Parathyroid adenoma (tissue), 2 donors: ENCODE measurements at regions not wholly inside any gene's neighbourhood (a gene's known extent, or its start where the extent isn't known, plus 50 kb on each side); places are given as distances from the start of the nearest gene placed in this dataset.
"Not testable (repeated sequence)": the region's sequence is repeated elsewhere in the genome, so short reads cannot be mapped to it uniquely, and the experiment has no call there.

Experiments
- H2AFZ ChIP-seq: fragments of 300-600 bp; sonication (generic); one replicate; pipeline ENCODE4 v1.7.0; 2017; ENCODE audit warnings: antibody characterized with exemption, mild to moderate bottlenecking
- H3K27ac ChIP-seq: fragments of 300-600 bp; sonication (generic); one replicate; pipeline ENCODE4 v1.7.0; 2017
- H3K27me3 ChIP-seq: fragments of 300-600 bp; sonication (generic); one replicate; pipeline ENCODE4 v1.7.0; 2017; ENCODE audit warnings: low read length; ENCODE audit not compliant: control insufficient read depth, insufficient read depth
- H3K36me3 ChIP-seq: fragments of 300-600 bp; sonication (generic); one replicate; pipeline ENCODE4 v1.7.0; 2017; ENCODE audit warnings: low read length; ENCODE audit not compliant: control insufficient read depth, insufficient read depth
- H3K4me1 ChIP-seq: fragments of 300-600 bp; sonication (generic); one replicate; pipeline ENCODE4 v1.7.0; 2017; ENCODE audit warnings: control low read depth
- H3K4me2 ChIP-seq: fragments of 300-600 bp; sonication (generic); one replicate; pipeline ENCODE4 v1.7.0; 2017; ENCODE audit warnings: low read length
- H3K4me3 ChIP-seq: fragments of 300-600 bp; sonication (generic); one replicate; pipeline ENCODE4 v1.7.0; 2017; ENCODE audit warnings: low read depth, low read length
- H3K79me2 ChIP-seq: fragments of 300-600 bp; sonication (generic); one replicate; pipeline ENCODE4 v1.7.0; 2017; ENCODE audit warnings: control low read depth
- H3K9ac ChIP-seq: fragments of 300-600 bp; sonication (generic); one replicate; pipeline ENCODE4 v1.7.0; 2017; ENCODE audit warnings: mild to moderate bottlenecking
- H3K9me3 ChIP-seq: fragments of 300-600 bp; sonication (generic); one replicate; pipeline ENCODE4 v1.7.0; 2017; ENCODE audit warnings: low read length; ENCODE audit not compliant: control insufficient read depth
- TF ChIP-seq, protein P1 (sequence below): fragments of 300-600 bp; sonication (generic); IDR thresholded peaks from one replicate; pipeline ENCODE4 v1.7.0; 2017; ENCODE audit warnings: antibody characterized with exemption, mild to moderate bottlenecking
- donor health status: primary hyperparathyroidism.

DNA sequence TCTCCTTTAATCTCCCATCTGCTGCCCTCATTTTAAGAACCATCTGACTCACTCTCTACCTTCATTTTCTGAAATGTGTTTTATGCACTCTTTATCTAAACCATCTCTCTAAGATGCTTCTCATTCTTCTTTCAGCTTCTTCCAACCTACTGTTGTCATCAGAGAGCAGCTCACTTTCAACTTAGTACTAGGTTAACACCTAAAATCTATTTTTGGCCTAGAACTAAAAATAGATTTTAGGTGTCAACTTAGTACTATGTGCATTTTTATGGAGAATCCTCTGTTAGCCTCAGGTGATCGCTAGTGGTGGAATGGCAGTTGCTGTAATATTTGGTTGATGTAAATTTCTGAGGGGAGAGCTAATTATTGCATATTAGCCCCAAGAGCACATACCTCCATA lies 277.1 kb downstream of the KCNJ2 start:
- no peaks in the 10 kb centered on the region for H3K79me2 ChIP-seq
- TF ChIP-seq, protein P1, sequence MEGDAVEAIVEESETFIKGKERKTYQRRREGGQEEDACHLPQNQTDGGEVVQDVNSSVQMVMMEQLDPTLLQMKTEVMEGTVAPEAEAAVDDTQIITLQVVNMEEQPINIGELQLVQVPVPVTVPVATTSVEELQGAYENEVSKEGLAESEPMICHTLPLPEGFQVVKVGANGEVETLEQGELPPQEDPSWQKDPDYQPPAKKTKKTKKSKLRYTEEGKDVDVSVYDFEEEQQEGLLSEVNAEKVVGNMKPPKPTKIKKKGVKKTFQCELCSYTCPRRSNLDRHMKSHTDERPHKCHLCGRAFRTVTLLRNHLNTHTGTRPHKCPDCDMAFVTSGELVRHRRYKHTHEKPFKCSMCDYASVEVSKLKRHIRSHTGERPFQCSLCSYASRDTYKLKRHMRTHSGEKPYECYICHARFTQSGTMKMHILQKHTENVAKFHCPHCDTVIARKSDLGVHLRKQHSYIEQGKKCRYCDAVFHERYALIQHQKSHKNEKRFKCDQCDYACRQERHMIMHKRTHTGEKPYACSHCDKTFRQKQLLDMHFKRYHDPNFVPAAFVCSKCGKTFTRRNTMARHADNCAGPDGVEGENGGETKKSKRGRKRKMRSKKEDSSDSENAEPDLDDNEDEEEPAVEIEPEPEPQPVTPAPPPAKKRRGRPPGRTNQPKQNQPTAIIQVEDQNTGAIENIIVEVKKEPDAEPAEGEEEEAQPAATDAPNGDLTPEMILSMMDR = no peak
- no peaks in the 10 kb centered on the region for H3K36me3 ChIP-seq
- H2AFZ ChIP-seq = no peak overlapping the region
- no peaks in the 10 kb centered on the region for H3K27me3 ChIP-seq
- no peak overlapping the region for H3K9ac ChIP-seq
- peaks cover 11% of the 10 kb centered on the region for H3K4me1 ChIP-seq
- no peak overlapping the region for H3K4me2 ChIP-seq
- H3K4me3 ChIP-seq = no peak overlapping the region
- no peak overlapping the region for H3K27ac ChIP-seq
- no peaks in the 10 kb centered on the region for H3K9me3 ChIP-seq

DNA sequence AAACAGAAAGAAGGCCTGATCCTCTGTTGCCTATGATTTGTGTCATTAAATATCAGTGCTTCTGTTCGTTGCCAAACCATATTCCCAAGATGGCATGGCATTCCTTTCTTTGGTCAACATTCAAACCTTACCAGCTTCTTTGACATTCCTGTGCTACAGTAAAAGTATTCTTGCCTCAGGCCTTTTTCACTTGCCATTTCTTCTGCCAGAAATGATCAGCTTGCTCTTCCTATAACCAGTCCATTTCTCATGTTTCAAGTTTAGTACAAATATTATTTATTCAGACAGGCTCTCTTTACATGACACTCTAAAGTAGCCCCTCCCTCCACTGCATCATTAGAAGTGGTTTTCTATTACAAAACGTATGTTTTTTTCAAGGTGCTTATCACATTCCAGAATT lies 278.3 kb downstream of the KCNJ2 start:
- no peaks in the 10 kb centered on the region for H3K36me3 ChIP-seq
- TF ChIP-seq, protein P1 = no peak
- peak overlapping the region; percentile 57 for H2AFZ ChIP-seq
- no peaks in the 10 kb centered on the region for H3K27me3 ChIP-seq
- no peak overlapping the region for H3K4me2 ChIP-seq
- no peak overlapping the region for H3K27ac ChIP-seq
- H3K79me2 ChIP-seq = no peaks in the 10 kb centered on the region
- no peak overlapping the region for H3K4me3 ChIP-seq
- no peaks in the 10 kb centered on the region for H3K9me3 ChIP-seq
- peaks cover 11% of the 10 kb centered on the region for H3K4me1 ChIP-seq
- H3K9ac ChIP-seq = no peak overlapping the region

DNA sequence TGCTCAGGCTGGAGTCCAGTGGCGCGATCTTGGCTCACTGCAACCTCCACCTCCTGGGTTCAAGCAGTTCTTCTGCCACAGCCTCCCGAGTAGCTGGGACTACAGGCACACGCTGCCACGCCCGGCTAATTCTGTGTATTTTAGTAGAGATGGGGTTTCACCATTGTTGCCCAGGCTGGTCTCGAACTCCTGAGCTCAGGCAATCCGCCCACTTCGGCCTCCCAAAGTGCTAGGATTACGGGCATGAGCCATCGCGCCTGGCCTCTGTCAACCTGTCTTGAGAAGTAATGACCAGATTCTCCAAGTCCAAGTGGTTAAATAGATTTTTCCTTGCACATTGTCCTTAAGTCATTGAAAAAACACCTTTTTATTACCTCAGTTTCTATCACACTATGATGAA lies 283.7 kb downstream of the KCNJ2 start:
- not testable (repeated sequence) for H3K27ac ChIP-seq, H3K79me2 ChIP-seq, H3K9ac ChIP-seq, H3K9me3 ChIP-seq, H3K4me2 ChIP-seq, H3K4me1 ChIP-seq, H3K4me3 ChIP-seq, H2AFZ ChIP-seq, H3K27me3 ChIP-seq, H3K36me3 ChIP-seq

DNA sequence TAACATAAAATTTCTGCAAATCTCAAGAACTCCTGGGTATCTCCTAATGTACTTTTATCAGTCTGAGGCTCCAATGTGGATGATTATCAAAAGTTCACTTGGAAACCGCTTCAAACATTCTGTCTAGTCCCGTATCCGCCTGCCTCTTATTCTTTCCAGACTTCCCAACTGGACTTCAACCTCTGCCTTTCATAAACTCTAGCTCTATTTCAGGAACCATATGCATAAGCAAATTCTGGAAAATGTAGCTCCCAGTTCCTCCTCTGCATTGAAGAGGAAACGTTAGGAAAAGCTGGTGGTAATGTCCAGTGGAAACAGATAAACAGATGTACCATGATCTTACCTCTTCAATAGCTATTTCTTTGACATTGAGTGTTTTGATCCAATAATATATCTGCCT lies 285.0 kb downstream of the KCNJ2 start:
- TF ChIP-seq, protein P1 = no peak

DNA sequence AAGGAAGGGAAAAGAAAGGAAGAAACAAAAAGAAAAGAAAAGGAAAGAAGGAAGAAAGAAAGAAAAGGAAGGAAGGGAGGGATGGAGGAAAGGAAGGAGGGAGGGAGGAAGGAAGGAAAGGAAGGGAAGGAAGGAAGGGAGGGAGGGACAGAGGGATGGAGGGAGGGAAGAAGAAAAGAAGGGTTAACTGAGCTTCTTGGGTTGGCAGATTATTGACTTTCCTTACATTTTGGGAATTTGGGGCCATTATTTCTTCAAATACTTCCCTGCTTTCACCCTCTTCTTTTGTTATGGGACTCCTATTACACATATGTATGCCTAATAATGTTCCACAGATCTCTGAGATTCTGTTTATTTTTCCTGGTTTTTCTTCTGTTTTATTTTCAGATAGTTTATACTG lies 285.6 kb downstream of the KCNJ2 start:
- TF ChIP-seq, protein P1 = no peak
- Histone ChIP-seq H2AFZ (no peak overlapping the region), H3K9me3 (no peaks in the 10 kb centered on the region), H3K4me2 (no peak overlapping the region), H3K36me3 (no peaks in the 10 kb centered on the region), H3K4me3 (no peak overlapping the region), H3K9ac (no peak overlapping the region), H3K27me3 (no peaks in the 10 kb centered on the region), H3K4me1 (peaks cover 3% of the 10 kb centered on the region), H3K79me2 (no peaks in the 10 kb centered on the region), H3K27ac (no peak overlapping the region)

More for the DNA sequence above, 285.0 kb downstream of the KCNJ2 start:
- no peaks in the 10 kb centered on the region for H3K27me3 ChIP-seq
- no peaks in the 10 kb centered on the region for H3K9me3 ChIP-seq
- H3K79me2 ChIP-seq = no peaks in the 10 kb centered on the region
- no peaks in the 10 kb centered on the region for H3K36me3 ChIP-seq
- H3K27ac ChIP-seq = no peak overlapping the region
- peaks cover 4% of the 10 kb centered on the region for H3K4me1 ChIP-seq
- no peak overlapping the region for H3K4me3 ChIP-seq
- no peak overlapping the region for H3K9ac ChIP-seq
- no peak overlapping the region for H3K4me2 ChIP-seq
- H2AFZ ChIP-seq = no peak overlapping the region
